GM19395 (cell line): ENCODE measurements at regions not wholly inside any gene's neighbourhood (a gene's known extent, or its start where the extent isn't known, plus 50 kb on each side); places are given as distances from the start of the nearest gene placed in this dataset.

ENCODE experiments used
- ATAC-seq: cut with Tn5 transposase; IDR thresholded peaks from one replicate; pipeline ENCODE4 v1.9.1; 2021; ENCODE audit warnings: mild to moderate bottlenecking, moderate library complexity; ENCODE audit not compliant: unreplicated experiment

DNA sequence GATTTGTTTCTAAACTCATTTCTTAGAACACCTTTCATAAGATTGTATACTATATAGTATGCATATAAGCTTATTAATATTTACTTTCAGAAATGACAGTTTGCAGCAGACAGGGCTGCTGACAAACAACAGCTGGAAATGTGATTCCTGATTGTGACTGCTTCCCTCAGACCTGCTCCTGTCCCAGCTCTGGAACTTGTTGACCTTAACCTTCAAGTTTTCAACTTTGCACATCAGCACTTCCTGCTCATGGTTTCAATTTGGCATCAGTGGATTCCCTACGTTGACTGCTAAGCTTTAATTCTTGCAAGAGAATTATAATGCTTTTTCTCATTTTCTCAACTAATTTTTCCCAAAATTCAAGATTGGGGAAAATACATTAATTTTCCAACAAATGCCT is 459.2 kb upstream of the ACVR2A start:
- ATAC-seq, result no peak

DNA sequence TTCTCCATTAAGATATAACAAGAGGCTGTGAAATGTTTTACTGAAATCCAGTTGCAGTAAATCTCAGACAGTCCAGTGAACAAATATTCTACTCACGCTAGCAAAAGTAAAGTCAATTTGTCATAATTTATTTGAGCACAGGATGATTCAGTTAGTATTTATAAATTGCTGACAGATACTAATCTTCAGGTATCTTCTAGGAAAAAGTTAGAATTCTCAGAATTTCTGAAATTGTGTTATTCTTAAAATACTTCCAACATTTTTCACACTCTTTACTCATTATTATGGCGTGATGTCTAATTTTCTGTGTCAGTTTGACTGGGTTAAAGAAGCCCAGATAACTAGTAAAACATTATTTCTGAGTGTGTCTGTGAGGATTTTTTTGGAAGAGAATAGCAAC is 460.2 kb upstream of the ACVR2A start:
- ATAC-seq, result no peak

DNA sequence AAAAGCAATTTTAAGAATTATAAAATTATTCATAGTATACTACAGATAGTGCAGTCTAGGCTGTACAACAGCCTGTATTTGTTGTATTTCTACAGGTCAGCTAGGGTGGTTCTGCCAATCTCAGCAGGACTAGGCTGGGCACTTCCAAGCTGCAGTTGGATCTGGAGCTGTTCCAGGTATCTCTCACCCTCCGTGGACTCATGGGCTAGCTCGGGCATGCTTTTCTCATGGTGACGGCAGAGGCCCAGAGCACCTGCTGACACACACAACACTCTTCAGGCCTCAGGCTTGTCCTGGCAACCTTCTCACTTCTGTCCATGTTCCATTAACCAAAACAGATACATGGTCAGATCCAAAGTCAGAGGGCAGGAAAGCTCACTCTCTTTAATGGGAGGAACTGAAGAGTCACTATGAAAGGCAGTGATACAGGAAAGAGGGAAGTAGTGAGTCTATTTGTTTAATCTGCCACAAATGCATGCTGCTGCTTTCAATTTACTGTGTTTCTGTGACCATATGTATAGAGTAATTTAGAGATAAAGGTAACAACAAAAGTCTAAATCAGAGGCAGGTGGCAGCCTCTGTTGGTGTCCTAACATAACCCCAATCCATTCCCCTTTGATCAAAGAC is 462.4 kb upstream of the ACVR2A start:
- no peak for ATAC-seq

DNA sequence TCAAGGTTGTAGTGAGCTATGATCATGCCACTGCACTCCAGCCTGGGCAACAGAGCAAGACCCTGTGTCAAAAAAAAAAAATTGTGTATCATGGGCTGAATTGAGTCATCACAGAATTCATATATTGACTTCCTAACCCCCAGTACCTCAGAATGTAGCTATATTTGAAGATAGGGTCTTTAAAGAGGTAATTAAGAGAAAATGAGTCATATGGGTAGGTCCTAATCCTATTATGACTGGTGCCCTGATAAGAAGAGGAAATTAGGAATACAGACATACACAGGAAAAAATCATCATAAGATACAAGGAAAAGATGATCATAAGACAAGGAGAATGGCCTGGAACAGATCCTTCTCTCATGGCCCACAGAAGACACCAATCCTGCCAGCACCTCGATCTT is 466.4 kb upstream of the ACVR2A start:
- ATAC-seq, result no peak

DNA sequence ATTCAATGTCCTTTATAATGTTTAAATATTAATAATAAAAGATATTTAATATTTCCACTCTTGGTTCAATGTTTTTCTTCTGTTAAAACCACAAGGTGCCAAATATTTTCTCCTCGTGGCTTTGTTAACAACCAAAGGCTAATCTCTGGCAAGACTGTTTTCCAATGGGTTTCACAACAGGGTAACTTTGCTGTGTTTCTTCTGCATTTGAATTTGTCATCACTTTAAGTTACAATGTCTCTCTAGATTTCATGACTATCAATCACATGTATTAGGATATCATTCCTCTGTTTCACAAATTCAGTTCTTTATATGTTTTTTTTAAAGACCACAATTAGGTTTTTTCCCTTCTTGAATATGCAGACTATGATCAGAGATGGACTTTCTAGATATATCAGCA is 469.8 kb upstream of the ACVR2A start:
- ATAC-seq, result no peak

DNA sequence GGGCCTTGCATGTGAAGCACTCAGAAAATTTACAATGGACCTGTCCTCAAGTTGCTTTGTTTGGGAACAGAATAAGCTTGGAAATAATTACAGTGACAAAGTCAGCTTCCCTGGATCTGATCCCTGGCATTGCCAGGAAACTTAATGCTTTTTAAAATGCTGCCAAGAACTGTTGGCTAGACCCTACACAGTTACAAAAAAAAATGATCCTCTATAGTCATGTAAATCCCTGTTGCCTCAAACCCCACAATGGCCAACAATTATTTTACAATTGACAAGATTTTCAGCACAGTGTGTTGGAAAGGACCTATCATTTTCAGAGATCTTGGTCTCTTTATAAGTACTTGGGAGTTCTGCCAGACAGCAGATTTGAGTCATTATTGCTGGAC is 470.4 kb upstream of the ACVR2A start:
- no peak for ATAC-seq

DNA sequence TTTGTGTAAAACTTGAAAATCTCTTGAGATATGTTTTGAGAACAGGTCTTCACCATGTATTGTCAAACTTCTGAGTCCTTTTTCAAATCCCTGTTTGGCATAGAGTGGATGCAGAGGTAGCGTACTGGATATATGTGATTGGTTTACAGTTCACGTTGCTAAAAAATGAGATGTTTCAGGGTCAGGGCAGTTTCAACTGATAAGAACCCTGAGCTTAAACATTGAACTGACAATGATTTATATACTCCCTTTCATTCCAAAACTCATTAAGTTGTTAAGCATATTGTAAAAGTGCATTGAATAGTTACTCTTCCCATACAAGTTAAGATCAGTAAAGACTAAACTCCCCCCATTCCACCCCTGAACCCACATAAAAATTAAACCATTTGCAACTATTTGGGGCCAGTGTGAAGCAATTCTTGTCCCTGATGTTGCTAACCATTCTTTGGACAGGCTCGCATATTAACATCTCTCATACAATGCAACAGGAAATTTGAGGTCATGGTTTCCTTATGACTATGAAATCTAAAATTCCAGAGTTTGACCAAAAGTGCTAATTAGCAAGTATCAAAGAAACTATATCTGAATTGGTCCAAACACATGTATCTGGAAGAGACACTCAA is 470.9 kb upstream of the ACVR2A start:
- ATAC-seq, result no peak

DNA sequence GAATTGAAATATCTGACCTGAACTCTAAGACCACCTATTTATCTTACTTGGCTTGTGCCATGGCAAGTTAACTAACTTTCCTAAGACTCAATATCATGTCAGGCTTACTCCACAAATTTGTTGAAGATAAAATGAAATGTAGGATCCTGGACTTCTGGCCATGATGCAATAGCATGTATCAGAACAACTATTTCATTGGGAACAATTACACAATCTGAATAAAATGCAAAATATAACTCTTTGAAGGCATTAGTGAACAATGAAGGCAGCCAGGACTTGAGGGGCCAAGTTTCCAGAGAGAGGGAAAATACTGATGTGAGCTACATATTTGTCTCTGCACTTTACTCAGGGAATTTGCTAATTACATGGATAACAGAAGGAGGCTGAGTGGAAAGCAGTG is 476.5 kb upstream of the ACVR2A start:
- ATAC-seq, result no peak

DNA sequence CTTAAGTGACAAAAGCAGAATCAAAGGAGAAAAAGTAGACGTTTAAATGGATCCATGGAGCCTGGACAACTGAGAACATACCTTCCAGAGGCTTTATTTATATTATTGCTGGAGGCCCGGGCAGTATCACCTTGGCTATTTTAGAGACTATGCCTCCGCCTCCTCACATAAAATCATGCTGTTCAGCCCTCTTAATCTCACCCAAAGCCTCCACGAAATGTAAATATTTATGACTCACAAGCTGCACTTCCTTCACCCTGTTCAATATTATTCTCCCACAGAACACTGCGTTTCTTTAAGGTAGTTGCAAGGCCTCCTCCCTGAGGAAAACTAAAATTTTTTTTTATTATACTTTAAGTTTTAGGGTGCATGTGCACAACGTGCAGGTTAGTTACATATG is 478.6 kb upstream of the ACVR2A start:
- ATAC-seq, result no peak

DNA sequence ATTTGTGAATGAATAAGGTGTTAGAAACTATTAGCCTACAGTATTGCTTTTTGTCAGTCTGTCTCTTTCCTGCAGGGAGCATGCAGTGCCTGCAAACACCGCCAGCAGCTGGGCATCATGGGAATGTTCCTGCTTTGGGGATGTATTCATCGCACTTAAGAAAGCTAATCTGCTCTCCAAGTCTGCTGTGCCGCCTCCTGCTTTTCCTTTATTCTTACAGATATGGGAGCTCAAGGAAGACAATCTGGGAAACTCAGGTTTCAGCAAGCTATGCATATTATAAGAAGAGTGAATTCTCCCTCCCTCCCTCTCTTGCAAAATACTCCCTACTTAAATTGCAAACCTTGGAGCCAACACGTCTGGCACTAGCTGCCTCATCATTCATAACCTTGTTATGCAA is 479.2 kb upstream of the ACVR2A start:
- no peak for ATAC-seq

DNA sequence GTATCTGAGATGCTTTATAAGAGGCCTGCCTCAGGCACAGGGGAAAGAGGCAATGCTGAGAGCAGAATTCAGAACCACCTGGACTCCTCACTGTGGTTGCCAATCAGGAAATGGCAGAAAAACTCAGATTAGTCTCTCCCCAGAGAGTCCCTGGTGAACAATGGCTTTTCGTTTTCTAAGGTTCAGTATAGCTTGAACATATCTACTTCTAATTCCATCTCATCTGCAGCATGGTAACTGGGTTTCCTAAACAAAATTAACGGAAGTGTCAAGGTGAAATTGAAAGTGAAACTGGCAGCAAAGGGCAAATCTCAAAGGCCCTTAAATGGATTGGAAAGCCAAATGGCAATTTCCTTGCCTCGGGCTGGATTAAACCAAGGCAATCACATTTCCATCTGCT is 480.2 kb upstream of the ACVR2A start:
- peak; percentile 54 for ATAC-seq

DNA sequence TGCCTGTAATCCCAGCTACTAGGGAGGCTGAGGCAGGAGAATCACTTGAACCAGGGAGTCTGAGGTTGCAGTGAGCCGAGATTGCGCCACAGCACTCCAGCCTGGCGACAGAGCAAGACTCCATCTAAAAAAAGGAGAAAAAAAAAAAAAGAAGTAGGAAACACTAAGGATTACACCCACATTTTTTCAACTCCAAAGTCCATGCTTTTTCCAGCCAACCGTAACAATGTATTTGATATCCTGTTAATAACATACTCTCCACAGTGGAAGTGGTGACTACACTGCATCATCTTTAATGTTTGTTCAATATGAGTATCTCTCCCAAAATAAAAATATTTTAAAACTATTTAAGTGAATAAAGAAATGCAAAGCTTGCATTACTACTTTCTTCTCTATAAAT is 481.6 kb upstream of the ACVR2A start:
- ATAC-seq, result no peak

DNA sequence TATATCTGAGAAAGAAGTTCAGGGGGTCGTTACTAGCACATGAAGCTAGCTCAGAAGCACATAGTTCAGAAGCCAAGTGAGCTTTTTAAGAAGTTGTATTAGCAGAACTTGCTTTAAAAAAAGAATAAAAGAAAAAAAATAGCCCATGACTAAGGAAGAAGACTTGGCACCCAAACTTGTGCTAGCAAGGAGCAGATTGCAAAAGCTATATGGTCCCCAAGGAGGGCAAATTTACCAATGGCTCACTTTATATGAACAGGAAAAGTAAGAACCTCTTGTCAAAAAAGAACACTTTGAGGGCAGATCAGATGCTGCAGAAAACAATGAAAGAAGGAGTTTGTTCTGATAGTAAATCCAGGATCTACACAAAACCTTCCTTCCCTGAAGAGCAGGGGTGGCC is 486.5 kb upstream of the ACVR2A start:
- ATAC-seq, result no peak

DNA sequence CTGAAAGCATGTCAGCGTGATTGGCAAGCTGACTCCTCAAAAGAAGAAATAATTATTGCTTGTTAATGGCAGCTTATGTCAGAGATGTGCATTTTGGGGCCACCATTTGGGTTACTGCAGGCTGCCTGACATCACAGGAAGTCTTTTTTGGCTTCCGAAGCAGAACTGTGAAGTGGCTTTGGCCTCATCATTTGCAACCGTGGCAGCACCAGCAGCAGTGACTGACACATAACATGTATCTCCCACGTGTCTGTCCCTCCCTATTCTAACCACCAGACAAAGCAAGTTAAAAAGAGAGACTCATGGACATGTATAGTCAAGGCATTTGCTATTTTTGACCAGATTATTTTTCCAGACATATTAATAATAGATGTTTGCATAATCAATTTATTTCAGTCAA is 488.7 kb upstream of the ACVR2A start:
- ATAC-seq, result no peak

DNA sequence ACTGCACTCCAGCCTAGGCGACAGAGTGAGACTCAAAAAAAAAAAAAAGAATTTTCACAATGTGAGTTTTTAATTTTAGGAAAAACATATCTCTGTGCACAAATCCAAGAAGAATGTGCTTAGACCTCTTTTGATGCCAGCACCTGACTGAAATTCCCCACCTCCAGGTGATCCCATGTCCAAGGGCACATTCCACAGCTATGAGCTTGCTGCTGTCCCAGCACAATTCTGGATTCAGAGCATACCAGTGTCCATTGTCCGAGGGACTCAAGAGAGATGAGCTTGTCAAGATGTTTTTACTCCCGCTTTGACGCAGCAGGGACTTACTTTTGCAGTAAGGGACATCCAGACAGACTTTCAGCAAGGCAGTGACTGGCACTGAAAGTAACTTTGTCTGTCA is 489.1 kb upstream of the ACVR2A start:
- ATAC-seq, result no peak

DNA sequence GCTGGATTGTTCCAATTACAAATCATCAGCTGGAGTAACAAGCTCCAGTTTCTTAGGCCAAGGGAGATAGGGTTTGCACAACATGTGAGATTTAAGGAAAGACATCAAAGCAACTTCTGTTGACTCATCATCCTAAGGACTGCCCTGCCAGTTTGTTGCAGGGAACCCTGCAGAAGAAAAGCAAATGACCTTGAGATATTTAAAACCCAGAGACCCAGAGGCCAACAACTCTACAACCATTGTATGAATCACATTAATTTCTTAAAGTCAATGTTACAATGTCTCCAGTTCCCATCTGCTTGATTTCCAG is 491.8 kb upstream of the ACVR2A start:
- ATAC-seq, result no peak

DNA sequence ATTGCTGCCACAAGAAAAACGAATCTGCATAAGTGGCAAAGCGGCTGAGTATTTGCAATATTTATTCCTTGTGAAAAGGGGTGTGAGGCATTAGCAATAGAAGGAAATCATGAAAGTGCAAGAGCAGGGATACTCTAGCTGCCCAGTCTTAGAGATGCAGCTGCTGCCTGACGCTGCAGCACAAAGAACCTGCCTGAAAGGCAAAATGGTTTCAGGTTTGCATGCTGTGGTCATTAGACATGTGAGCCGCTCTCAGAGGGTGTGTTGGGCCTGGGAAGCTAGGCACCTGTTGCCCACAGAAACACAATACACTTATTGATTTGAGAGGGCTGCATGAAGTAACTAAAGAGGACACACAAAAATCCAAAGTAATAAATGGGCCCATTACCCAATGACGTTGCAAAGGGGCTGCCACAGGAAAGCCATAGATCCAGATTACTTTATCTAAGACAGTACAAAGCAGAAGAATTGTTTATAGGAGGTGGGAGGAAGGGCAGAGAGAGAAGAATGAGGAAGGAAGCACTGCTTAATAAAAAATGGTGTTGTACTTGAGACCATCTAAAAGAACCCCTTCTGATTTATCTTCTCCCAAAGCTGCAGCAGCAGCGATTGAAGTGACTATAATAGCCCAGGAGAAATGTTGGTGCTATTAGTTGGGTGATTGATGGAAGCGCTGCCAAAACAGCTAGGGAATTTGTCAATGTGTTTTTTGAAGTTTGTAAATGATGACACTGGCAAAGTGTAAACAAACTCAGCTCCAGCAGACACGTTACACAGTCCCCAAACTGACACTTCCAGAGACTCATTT is 492.4 kb upstream of the ACVR2A start:
- no peak for ATAC-seq

DNA sequence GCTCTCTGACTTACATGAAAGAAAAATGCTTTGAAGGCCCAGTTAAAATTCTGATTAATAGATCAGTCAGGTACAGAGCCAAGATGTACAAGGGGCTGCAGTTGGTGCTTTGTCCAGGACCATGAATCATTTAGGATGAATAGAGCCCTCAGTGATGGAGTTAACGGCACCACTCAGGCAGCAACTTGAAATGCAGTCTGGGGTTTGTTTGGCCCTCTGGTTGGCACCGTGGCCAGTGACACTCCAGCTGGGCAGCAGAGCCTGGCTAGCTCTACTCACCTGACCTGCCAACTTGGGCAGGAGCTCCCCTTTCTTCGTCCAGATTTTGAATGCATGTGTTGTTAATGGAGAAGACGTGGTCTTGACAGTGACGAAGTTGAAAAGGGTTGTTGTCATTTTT is 493.0 kb upstream of the ACVR2A start:
- ATAC-seq, result no peak

DNA sequence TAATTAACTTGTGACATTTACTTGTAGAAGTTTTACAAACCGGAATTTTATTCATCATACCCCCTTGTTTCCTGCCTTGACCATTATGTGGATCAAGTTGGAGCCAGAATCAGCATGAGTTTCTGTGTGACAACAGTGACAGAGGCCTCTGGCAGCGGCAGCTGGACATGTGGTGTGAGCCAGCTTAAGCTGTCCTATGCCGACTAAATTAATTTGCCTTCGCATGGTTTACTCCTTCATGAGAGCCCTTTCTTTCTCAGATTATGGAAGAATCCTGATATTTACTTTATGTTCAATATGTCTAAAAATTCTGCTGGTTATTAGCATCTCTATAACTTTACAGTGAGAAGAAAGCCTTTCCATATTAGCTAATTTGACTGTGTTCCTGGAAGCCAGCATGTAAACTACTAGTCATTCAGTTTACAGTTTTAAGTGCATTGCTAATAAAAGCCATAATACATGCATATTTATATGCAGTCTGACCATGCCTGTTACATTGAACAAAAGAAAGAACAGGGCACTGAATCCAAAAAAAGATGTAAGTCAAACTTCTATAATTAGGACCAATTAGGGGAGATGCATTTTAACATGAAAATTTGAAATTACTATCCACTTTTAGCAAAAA is 495.8 kb upstream of the ACVR2A start:
- no peak for ATAC-seq

DNA sequence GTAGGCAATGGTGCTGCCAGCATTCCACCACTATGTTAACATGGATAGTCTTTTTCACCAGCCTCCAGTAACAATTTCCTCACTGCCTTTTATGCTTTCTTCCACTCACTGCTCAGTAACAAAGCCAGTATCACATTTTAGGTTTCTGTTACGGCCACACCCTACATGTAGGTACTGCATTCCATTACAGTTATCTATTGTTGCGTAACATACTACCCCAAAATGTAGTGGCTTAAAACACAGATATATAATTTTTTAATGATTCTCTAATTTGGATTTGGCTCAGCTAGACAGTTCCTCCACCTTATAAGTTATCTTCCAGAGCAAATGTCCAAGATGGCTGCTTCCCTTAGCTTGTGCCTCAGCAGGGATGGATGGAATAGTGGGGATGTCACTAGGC is 498.7 kb upstream of the ACVR2A start:
- ATAC-seq, result no peak

DNA sequence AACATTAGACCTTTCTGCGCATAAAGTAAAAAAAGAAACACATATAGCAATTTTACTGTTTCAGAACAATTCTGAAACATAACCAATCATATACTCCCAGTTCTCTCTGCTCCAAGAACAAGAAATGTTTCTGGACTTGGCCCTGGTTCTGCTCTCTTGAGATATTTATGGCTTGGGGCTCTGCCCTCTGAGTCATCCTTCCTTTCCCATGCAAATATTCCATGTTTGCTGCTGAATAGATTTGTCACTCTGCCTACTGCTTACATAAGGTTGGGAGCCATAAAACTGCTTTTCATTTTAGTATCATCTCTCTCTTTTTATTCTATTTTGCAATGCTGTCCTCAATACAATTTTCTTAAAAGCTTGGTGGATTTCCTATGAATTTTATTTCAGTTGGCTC is 499.6 kb upstream of the ACVR2A start:
- no peak for ATAC-seq

DNA sequence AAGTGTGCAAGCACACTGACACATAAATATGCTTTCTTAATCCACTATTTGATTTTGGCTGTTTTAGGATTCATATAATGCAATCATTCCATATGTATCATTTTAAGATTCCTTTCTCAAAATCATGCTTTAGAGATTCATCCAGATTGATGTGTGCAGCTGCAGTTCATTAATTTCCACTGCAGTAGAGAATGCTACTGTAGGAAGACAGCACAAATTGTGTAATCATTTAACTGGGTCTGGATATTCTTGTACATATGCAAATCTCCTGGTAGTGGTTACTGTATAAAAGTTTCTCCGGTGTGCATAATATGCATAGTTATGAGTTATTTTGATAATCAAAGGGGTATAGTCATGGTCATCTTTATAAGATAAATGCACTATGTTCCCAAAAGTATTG is 502.5 kb upstream of the ACVR2A start:
- ATAC-seq, result no peak
